Esophagus squamous epithelium (tissue), 5 donors: ENCODE measurements at regions not wholly inside any gene's neighbourhood (a gene's known extent, or its start where the extent isn't known, plus 50 kb on each side); places are given as distances from the start of the nearest gene placed in this dataset.
A peak's percentile ranks its signal among the peaks of the same experiment; 100 is the strongest.

Experiments used
- DNase-seq: peaks from one replicate; lab custom pipeline; 2025; lab: John Stamatoyannopoulos, UW
- H3K27ac ChIP-seq, 4 donors: fragments of 200-600 bp; sonication (generic); one replicate each; pipeline ENCODE4 v1.5.1; 2016 to 2019; ENCODE audit warnings: mild to moderate bottlenecking in 1 of 4
- H3K27me3 ChIP-seq, 4 donors: fragments of 200-600 bp; sonication (generic); 1 replicate in 3 of 4; 2 replicates in 1 of 4; pipeline versions ENCODE4 v1.5.1 to v1.6.0; 2017 to 2021; ENCODE audit warnings: antibody characterized with exemption in 1 of 4
- H3K36me3 ChIP-seq, 3 donors: fragments of 200-600 bp; sonication (generic); one replicate each; pipeline ENCODE4 v1.5.1; 2016 to 2019
- H3K4me1 ChIP-seq, 3 donors: fragments of 200-600 bp; sonication (generic); one replicate each; pipeline ENCODE4 v1.5.1; 2017 to 2019
- H3K4me3 ChIP-seq, 4 donors: fragments of 200-600 bp; sonication (generic); 1 replicate in 3 of 4; 2 replicates in 1 of 4; pipeline ENCODE4 v1.5.1; 2016 to 2019; ENCODE audit warnings: mild to moderate bottlenecking in 2 of 4, moderate library complexity in 1 of 4
- H3K9me3 ChIP-seq, 3 donors: fragments of 200-600 bp; sonication (generic); one replicate each; pipeline ENCODE4 v1.5.1; 2016 to 2019
- POLR2A ChIP-seq, 4 donors: fragments of 450-650 bp; IDR thresholded peaks; one replicate each; pipeline ENCODE4 v1.6.1; 2017; ENCODE audit warnings: antibody characterized with exemption in 4 of 4, mild to moderate bottlenecking in 4 of 4, moderate library complexity in 3 of 4
- WGBS, 2 donors: methylation state at CpG; one replicate each; pipeline ENCODE4 v1.1.5; 2018; 5-methylcytosine and 5-hydroxymethylcytosine counted together
- intact Hi-C: fragments of 100-400 bp; cut with DNase I; formaldehyde crosslinking; loops from one replicate; pipeline ENCODE4 v1.15.0; 2022
- TF ChIP-seq, protein P1 (sequence below), 6 experiments: fragments of 450-650 bp in 4 of 6; fragments of 200-600 bp in 2 of 6; sonication (generic) in 2 of 6; IDR thresholded peaks; one replicate each; pipeline ENCODE4 v1.5.1; 2016 to 2019; ENCODE audit warnings: antibody characterized with exemption in 6 of 6, mild to moderate bottlenecking in 4 of 6, moderate library complexity in 4 of 6
- donor health status: DM: yes; HTN: yes; CAD: no.

- no peak overlapping the region for H3K27ac ChIP-seq
- intact Hi-C loops = no loop called here
- WGBS, 2 donors = 60 to 71% methylated on average over 1 of the region's 1 CpG
Measured at GRCh38 chr17:51505450-51505849, 245.1 kb downstream of the UTP18 start.

GRCh38 chr17:51507444-51507843 is 247.1 kb downstream of the UTP18 start:
- Histone ChIP-seq H3K4me1 (peaks cover 3 to 7% (median 5%) of the 10 kb centered on the region in 3 donors), H3K27me3 (peaks cover 0 to 26% (median 0%) of the 10 kb centered on the region in 4 donors), H3K27ac (no peak overlapping the region), H3K4me3 (no peak overlapping the region), H3K36me3 (no peaks in the 10 kb centered on the region), H3K9me3 (no peaks in the 10 kb centered on the region)
- intact Hi-C loops = no loop called here
- TF ChIP-seq POLR2A (IDR thresholded peaks at IDR 0.05) = no peak
- TF ChIP-seq, protein P1, sequence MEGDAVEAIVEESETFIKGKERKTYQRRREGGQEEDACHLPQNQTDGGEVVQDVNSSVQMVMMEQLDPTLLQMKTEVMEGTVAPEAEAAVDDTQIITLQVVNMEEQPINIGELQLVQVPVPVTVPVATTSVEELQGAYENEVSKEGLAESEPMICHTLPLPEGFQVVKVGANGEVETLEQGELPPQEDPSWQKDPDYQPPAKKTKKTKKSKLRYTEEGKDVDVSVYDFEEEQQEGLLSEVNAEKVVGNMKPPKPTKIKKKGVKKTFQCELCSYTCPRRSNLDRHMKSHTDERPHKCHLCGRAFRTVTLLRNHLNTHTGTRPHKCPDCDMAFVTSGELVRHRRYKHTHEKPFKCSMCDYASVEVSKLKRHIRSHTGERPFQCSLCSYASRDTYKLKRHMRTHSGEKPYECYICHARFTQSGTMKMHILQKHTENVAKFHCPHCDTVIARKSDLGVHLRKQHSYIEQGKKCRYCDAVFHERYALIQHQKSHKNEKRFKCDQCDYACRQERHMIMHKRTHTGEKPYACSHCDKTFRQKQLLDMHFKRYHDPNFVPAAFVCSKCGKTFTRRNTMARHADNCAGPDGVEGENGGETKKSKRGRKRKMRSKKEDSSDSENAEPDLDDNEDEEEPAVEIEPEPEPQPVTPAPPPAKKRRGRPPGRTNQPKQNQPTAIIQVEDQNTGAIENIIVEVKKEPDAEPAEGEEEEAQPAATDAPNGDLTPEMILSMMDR (IDR thresholded peaks at IDR 0.05) = no peak
- DNase-seq = no peak
- WGBS, 2 donors = 65 to 83% methylated on average over 2 of the region's 2 CpGs

More at GRCh38 chr17:51505450-51505849, 245.1 kb downstream of the UTP18 start:
- Histone ChIP-seq H3K27me3 (peaks cover 0 to 23% (median 0%) of the 10 kb centered on the region in 4 donors), H3K9me3 (no peaks in the 10 kb centered on the region), H3K4me3 (no peak overlapping the region), H3K4me1 (peaks cover 0 to 3% (median 0%) of the 10 kb centered on the region in 3 donors), H3K36me3 (no peaks in the 10 kb centered on the region)
- TF ChIP-seq POLR2A (IDR thresholded peaks at IDR 0.05) = no peak
- TF ChIP-seq, protein P1 (IDR thresholded peaks at IDR 0.05) = no peak
- no peak for DNase-seq

GRCh38 chr17:51508048-51508447 is 247.7 kb downstream of the UTP18 start:
- 59 to 75% methylated on average over 2 to 4 of the region's 4 CpGs for WGBS, 2 donors
- TF ChIP-seq POLR2A (IDR thresholded peaks at IDR 0.05) = no peak
- Histone ChIP-seq H3K27me3 (peaks cover 0 to 22% (median 0%) of the 10 kb centered on the region in 4 donors), H3K4me1 (peaks cover 3 to 10% (median 6%) of the 10 kb centered on the region in 3 donors), H3K27ac (no peak overlapping the region), H3K4me3 (no peak overlapping the region), H3K36me3 (no peaks in the 10 kb centered on the region), H3K9me3 (no peaks in the 10 kb centered on the region)
- no peak for DNase-seq
- intact Hi-C loops = no loop called here

DNA sequence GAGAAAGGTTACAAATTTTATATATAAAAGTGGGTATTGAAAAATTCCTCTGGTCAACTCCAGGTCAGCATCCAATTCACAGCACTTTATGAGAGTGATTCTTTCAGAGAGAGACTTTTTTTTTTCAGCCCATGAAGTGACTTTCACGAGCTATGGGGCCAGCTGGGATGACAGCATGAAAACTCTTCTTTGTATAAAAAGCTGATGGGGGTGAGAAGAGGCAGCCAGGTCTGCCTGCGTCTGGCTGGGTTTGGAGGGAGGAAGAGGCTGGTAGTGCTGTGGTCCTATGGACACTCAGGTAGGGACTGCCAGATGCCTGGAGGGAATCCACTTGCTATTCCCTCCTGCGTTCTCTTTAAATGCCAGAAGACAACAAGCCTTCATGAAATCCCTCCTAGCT is 250.6 kb downstream of the UTP18 start:
- H3K4me3 ChIP-seq = no peak overlapping the region
- 76 to 85% methylated on average over 3 of the region's 3 CpGs for WGBS, 2 donors
- DNase-seq = no peak

DNA sequence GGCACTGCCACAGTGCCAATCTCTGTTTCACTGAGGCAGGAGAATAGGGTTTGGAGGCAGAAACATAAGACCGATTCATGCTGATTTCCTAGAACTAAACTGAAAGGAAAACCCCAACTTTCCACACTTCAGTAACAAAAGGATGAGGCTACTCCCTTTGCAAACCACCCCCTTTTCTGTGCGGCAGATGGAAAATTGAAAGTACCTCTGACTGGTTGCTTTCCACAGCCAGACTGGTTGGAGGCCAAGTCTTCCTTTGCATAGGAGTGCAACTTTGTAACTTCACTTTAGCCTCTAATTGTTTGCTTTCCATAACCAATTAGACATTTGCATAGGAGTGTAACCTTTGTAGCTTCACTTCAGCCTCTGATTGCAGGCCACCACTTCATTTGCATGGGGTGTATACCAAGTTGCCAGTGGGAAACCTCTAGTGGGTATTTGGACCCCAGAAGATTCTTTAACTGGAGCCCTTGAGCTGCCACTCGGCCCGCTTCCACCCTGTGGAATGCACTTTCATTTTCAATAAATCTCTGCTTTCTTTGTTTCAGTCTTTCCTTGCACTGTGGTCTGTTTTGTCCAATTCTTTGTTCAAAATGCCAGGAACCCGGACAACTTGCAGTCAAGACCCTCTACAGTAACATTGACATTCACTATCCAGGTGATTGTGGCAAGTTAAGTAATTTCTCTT is 252.0 kb downstream of the UTP18 start:
- H3K27me3 ChIP-seq = peaks cover 0 to 14% (median 0%) of the 10 kb centered on the region in 4 donors
- H3K36me3 ChIP-seq = no peaks in the 10 kb centered on the region
- H3K27ac ChIP-seq = no peak overlapping the region
- no peaks in the 10 kb centered on the region for H3K9me3 ChIP-seq
- TF ChIP-seq, protein P1 (IDR thresholded peaks at IDR 0.05) = no peak
- no peak for TF ChIP-seq POLR2A (IDR thresholded peaks at IDR 0.05)
- H3K4me1 ChIP-seq = peaks cover 3 to 10% (median 6%) of the 10 kb centered on the region in 3 donors
- WGBS, 2 donors = 33 to 42% methylated on average over 5 of the region's 5 CpGs
- peak overlapping the region in 1 of 4 donors; percentile 19 for H3K4me3 ChIP-seq
- intact Hi-C loops = no loop called here
- no peak for DNase-seq

More for the DNA sequence above, 250.6 kb downstream of the UTP18 start:
- Histone ChIP-seq H3K9me3 (no peaks in the 10 kb centered on the region), H3K27me3 (peaks cover 0 to 14% (median 0%) of the 10 kb centered on the region in 4 donors), H3K27ac (no peak overlapping the region), H3K36me3 (no peaks in the 10 kb centered on the region), H3K4me1 (peaks cover 3 to 10% (median 6%) of the 10 kb centered on the region in 3 donors)
- no peak for TF ChIP-seq POLR2A (IDR thresholded peaks at IDR 0.05)
- TF ChIP-seq, protein P1 (IDR thresholded peaks at IDR 0.05) = no peak
- intact Hi-C loops = no loop called here
